Astrocyte of the spinal cord (primary cell): ENCODE measurements at regions not wholly inside any gene's neighbourhood (a gene's known extent, or its start where the extent isn't known, plus 50 kb on each side); places are given as distances from the start of the nearest gene placed in this dataset.
"Not testable (repeated sequence)": the region's sequence is repeated elsewhere in the genome, so short reads cannot be mapped to it uniquely, and the experiment has no call there.

ENCODE experiments used
- DNase-seq: peaks from one replicate; pipeline ENCODE4 v3.0.0; 2011; ENCODE audit warnings: low read depth, low spot score
- H3K4me3 ChIP-seq: 2 replicates; pipeline ENCODE4 v1.5.1; 2011; ENCODE audit warnings: low read depth, mild to moderate bottlenecking, low read length, moderate library complexity
- in situ Hi-C: cut with HindIII; loops from 2 replicates; pipeline ENCODE4 v1.10.0; 2017; ENCODE audit warnings: low sequenced_read_pairs
- TF ChIP-seq, protein P1 (sequence below): IDR thresholded peaks from 2 replicates; pipeline ENCODE4 v1.5.1; 2012; ENCODE audit warnings: low read depth, mild to moderate bottlenecking, low read length, inconsistent platforms

DNA sequence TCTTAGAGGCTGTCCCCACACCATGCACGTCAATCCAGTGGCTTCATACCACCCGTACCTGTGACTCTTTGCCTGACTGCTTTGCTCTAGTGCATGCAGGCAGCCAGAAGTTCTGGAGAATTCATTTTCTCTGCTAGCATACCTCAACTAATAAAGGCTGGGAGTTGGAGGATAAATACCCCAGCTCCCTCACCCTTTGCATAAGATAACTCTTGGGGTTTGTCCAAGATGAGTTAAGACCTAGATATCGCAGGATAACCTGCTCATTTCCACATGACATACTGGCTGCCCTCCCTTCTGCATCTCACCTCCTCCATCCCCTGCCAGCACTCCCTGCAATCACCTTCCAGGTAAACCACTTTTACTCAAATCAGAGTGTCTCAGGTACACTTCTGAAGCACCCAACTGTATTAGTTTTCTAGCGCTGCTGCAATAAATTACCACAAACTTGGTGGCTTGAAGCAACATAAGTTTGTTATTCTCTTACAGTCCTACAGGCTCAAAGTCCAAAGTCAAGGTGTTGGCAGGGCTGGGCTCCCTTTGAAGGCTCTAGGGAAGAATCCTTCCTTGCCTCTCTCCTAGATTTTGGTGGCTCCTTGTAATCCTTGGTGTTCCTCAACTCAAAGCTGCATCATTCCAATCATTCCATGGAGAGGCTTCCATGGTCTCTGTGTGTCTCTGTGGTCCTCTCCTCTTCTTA lies 146.8 kb downstream of the CRLF3 start:
- no peak for DNase-seq
- in situ Hi-C loops, result no loop called here
- TF ChIP-seq, protein P1, sequence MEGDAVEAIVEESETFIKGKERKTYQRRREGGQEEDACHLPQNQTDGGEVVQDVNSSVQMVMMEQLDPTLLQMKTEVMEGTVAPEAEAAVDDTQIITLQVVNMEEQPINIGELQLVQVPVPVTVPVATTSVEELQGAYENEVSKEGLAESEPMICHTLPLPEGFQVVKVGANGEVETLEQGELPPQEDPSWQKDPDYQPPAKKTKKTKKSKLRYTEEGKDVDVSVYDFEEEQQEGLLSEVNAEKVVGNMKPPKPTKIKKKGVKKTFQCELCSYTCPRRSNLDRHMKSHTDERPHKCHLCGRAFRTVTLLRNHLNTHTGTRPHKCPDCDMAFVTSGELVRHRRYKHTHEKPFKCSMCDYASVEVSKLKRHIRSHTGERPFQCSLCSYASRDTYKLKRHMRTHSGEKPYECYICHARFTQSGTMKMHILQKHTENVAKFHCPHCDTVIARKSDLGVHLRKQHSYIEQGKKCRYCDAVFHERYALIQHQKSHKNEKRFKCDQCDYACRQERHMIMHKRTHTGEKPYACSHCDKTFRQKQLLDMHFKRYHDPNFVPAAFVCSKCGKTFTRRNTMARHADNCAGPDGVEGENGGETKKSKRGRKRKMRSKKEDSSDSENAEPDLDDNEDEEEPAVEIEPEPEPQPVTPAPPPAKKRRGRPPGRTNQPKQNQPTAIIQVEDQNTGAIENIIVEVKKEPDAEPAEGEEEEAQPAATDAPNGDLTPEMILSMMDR, result no peak
- no peak overlapping the region for H3K4me3 ChIP-seq

DNA sequence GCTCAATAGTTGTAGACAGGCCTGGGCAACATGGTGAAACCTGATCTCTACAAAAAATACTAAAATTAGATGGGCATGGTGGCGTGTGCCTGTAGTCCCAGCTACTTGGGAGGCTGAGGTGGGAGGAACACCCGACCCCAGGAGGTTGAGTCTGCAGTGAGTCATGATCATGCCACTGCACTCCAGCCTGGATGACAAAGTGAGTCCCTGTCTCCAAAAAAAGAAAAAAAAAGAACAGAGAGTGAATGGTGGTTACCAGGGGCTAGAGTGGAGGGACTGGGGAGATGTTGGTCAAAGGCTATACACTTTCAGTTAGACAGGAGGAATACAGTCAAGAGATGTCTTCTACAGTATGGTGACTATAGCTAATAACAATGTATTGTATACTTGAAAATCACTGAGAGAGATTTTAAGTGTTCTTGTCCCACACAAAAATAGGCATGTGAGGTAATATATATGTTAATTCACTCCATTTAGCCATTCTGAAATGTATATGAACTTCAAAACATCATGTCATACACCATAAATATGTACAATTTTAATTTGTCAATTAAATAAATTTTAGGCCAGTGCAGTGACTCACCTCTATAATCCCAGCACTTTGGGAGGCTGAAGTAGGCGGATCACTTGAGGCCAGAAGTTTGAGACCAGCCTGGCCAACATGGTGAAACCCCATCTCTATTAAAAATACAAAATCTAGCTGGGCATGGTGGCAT lies 148.6 kb downstream of the CRLF3 start:
- in situ Hi-C loops, DNase-seq, H3K4me3 ChIP-seq: not testable (repeated sequence)

DNA sequence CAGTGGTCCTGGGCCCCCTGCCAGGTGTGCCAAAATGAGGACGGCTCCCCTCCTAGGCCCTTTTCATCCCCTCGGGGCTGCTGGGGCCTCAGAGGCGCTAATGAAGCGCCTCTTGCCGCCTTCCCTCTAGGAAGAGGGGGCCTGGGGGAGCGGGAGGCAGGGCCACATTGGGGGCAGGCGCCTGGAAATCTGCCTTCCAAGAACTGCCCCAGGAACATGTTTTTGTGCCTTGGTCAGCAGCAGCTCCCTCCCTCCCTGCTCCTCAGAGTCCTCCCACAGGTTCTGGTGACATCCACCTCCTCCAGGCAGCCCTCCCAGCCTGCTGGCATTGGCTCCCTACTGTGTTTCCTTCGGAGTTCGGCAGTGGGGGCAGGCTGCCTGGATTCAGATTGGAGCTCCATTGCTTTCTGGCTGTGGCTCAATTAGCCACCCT lies 155.3 kb downstream of the CRLF3 start:
- H3K4me3 ChIP-seq, in situ Hi-C loops, DNase-seq: not testable (repeated sequence)

DNA sequence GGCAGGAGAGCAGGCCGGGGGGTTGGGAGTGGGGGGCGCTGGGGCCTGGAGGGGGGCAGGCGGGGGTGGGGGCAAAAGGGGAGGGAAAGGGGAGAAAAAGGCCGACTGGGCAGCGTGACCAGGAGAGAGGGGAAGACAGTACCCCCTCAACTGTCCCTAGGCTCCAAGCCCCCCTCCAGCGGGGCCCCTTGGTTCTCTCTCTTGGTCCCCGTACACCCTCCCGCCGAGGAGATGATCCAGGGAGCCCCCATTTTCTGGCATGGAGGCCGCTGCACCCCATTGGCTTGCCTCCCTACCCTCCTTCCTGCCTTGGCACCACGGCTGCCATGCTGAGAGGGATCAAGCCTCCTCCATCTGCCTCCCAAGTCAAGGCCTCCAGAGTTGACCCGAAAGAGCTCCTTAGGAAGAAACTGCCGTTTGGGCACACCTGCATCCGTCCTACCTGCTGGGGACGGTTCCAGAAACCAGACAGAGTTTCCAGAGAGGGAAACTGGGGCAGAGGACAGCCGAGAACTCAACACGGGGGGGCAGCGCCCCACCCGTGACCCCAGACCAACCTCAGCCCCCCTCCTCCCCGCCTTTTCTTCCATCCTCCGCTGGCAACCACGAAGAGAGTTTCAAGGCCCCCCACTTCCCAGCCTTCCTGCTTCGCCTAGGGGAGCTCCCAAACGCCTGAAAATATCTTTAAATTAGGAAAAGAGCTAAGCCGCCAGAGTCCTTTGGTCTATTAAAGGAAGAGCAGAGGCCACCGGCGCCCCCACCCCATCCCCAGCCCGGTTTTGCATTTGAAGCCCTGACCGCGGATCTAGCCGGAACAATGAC lies 155.9 kb downstream of the CRLF3 start:
- in situ Hi-C loops, DNase-seq, H3K4me3 ChIP-seq: not testable (repeated sequence)

DNA sequence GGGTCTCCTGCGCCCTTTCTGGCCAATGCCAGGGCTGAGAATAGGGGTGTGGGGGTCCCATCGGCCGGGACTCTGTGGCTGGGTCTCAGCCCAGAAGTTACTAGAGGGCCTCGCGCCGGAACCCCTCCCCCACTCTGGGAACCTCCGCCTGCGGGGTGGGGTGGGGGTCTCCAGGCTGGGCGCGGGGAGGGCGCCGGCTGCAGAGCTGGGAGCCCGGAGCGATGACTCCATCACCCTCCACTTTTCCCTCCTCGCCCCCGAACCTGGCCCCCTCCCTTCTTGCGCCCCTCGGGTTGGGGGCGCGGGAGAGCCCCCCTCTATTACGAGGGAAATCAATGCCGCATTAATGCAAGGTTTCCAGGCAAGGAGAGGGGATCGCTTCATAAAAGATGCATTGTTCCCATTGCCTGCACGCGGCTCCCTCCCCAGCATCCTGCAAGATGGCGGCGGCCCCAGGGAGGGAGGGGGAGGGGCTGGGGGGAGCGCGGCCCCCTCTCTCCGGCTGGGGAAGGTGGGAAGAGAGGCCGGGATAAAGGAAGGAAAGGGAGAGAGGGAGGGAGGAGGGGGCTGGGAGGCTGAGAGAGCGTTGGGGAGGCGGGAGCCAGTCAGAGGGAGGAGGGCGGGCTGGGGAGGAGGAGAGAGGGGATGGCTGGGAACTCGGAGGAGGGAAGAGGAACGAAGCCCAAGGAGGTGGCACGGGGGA lies 156.7 kb downstream of the CRLF3 start:
- peak overlapping the region; percentile 42 for H3K4me3 ChIP-seq
- in situ Hi-C loops, result not testable (repeated sequence)
- DNase-seq, result peak; percentile 85

DNA sequence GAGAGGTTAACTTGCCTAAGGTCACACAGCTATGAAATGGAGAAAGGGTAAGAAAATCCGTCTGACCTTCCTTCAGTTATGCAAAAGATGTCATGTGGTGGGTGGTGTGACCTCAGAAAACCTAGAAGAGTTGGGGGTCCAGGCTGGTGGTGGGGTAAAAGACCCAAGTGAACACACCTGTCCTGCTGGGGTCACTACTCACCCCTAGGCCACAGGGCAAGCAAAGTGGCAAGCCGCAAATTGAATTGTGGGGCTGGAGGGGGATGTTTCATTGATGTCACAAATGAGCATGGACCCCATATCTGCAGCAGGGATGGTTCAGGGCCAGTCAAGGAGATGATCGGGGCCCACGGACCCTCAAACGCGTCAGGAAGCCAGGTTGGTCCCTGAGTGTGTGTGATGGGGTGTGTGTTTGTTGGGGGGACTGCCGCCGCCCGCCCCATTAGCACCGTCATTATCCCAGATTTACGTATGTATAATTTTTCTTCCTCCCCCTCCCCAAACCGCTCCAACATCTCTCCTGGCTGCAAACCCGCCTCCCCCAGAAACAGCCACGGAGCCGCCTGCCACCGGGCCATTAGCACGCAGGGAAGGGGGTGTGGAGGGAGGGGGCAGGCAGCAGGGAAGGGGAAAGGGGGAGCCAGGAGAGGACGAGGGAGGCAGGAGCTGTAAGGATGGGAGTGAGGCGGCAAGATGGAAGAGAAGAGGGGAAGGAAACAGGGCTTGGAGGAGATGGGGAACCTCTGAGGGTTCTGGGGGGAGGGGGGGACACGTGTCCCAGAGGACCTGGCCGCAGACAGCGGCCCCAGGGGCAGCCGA lies 157.4 kb downstream of the CRLF3 start:
- DNase-seq, in situ Hi-C loops, H3K4me3 ChIP-seq: not testable (repeated sequence)

DNA sequence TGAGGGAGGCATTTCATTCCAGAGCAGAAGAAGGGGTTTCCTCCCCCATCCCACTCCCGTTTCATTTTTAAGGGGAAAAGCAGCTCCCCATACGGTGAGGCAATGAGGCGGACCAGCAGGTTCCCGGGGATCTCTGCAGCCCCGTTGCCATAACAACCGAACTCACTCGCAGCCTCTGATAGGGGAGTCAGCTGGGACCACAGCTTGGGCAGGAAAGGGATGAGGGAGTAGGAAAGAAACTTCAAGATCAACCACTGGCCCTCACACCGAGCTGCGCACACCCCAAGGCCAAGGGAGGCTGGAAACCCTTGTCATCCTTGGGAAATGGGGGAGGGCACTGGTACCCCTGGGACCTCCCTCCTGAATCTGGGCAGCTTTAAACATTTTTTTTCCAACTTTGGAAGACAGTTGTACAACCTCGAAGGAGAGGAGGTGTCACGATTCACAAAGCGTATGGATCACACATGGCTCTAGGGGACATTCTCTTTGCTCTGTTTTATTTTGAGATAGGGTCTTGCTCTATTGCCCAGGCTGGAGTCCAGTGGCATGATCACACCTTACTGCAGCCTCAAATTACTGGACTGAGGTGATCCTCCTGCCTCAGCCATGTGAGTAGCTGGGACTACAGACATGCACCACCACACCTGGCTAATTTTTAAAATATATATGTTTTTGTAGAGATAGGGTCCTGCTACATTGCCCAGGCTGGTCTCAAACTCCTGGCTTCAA lies 160.6 kb downstream of the CRLF3 start:
- DNase-seq, in situ Hi-C loops, H3K4me3 ChIP-seq: not testable (repeated sequence)

DNA sequence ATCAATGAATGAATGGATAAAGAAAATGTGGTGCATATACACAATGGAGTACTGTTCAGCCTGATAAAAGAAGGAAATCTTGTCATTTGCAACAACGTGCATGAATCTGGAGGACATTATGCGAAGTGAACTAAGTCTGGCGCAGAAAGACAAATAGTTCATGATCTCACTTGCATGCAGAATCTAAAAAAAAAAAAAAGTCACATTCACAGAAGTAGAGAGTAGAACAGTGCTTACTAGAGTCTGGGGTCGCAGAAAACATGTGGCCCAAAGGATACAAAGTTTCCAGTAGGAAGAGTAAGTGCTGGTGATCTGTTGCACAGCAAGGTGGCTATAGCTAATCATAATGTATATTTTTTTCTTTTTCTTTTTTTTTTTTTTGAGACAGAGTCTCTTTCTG lies 167.3 kb downstream of the CRLF3 start:
- DNase-seq, H3K4me3 ChIP-seq, in situ Hi-C loops: not testable (repeated sequence)

DNA sequence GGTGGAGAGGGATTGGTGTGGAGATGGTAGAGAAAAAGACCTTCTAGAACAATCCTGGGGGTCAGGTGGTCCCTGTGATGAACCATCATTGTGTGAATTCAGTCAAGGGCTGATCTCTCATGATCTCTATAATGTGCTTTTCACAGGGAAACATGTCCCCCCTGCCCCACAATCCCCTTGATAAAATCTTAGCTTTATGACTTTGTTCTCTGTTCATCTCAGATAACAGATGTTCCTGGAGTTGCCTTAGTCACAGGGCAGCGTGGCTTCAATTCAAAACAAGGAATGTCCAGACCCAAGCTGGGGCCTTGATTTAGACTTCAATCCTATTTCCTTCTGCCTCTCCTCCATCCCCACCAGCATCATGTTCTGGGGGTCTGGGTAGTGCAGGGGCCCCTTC lies 171.5 kb downstream of the CRLF3 start:
- in situ Hi-C loops, H3K4me3 ChIP-seq, DNase-seq: not testable (repeated sequence)

DNA sequence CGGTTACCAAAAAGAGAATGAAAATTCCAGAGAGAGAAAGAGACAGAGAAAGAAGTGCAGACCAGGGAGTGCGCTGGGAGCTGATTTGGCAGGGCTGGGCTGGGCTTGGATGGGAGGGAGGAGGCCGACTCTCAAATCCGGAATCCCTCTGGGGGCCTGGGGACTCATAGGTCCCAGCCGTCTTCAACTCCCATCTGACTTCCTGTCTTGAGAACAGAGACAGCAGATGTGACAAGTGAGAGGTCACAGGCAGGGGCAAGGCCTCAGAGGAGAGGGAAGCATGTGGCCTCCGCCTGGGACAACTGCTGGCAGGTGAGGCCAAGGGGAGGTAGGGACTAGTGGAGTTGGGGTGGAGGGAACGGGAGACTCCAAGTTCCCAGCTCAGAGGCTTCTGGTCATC lies 172.9 kb downstream of the GOSR1 start:
- DNase-seq, H3K4me3 ChIP-seq, in situ Hi-C loops: not testable (repeated sequence)

DNA sequence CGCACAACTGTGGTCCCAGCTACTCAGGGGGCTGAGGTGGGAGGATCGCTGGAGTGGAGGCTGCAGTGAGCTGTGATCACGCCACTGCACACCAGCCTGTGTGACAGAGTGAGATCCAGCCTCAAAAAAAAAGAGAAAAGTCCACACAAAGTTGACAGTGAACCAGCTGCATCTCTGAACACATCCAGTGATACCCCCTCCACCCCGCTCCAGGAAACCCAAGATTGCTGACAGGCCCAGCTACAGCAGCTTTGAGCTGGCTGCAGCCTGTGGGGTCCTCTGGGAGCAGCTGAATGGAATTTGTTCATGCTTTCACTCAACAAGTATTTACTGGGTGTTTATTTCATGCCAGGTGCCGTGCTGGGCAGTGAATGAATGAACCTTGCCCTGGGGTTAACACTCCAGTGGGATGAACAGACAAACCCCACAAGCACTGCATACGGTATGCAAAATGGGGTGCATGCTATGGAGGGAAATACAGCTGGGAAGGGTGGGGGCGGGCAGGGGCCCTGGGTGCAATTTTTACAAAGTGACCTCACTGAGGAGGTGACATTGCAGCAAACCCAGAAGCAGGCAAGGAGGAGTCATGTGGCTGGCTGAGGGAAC lies 170.9 kb downstream of the GOSR1 start:
- H3K4me3 ChIP-seq, DNase-seq, in situ Hi-C loops: not testable (repeated sequence)

DNA sequence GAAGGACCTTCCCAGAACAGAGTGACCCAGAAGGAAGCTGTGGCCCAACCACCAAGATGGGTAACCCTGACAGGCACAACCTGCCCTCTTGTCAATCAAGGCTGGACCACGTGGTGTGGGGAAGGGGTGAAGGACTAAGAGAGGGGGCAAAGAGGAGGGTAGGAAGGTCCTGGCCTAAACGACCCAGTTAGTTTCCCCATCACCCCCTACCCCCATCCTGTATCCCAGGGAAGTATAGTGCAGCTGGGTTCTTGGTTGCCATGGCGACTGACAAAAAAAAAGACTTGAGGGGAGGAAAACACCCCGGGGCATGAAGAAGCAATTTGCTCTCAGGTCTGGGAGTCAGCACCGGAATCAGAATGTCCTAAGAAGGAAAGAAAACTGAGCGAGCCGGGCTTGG lies 168.7 kb downstream of the GOSR1 start:
- DNase-seq, result peak; percentile 4
- H3K4me3 ChIP-seq, in situ Hi-C loops: not testable (repeated sequence)

DNA sequence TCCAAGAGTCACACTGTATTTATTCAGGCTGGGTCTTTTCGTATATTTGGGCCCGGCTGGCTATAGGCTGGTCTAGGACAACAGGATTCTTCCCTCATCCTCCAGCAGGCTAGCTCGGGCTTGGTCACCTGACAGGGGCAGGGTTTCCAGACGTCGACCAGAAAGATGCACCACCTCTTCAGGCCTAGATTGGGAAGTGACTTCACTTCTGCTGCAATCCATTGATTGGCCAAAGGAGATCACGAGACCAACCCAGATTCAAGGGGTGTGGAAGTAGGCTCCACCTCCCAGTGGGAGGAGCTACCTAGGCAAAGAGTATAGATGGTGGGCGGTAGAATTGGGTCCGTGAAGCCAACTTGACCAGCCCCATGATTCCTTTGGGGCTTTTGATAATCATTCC lies 167.5 kb downstream of the GOSR1 start:
- DNase-seq, H3K4me3 ChIP-seq, in situ Hi-C loops: not testable (repeated sequence)

DNA sequence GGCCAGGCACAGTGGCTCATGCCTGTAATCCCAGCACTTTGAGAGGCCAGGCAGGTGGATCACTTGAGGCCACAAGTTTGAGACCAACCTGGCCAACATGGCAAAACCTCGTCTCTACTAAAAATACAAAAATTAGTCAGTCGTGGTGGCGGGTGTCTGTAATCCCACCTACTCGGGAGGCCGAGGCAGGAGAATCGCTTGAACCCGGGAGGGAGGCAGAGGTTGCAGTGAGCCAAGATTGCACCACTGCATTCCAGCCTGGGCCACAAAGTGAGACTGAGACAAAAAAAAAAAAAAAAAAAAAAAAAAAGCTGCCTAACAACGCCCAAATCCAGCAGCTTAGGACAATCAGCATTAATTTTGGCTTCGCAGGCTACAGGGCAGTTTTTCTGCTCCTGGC lies 167.1 kb downstream of the GOSR1 start:
- H3K4me3 ChIP-seq, result not testable (repeated sequence)

More for the DNA sequence above, 167.1 kb downstream of the GOSR1 start:
- in situ Hi-C loops, DNase-seq: not testable (repeated sequence)
